HG02870 (cell line): ENCODE measurements at regions not wholly inside any gene's neighbourhood (a gene's known extent, or its start where the extent isn't known, plus 50 kb on each side); places are given as distances from the start of the nearest gene placed in this dataset.
"Not testable (repeated sequence)": the region's sequence is repeated elsewhere in the genome, so short reads cannot be mapped to it uniquely, and the experiment has no call there.

Experiments used
- ATAC-seq: cut with Tn5 transposase; IDR thresholded peaks from one replicate; pipeline ENCODE4 v1.9.1; 2021; ENCODE audit warnings: mild to moderate bottlenecking, moderate library complexity; ENCODE audit not compliant: unreplicated experiment

DNA sequence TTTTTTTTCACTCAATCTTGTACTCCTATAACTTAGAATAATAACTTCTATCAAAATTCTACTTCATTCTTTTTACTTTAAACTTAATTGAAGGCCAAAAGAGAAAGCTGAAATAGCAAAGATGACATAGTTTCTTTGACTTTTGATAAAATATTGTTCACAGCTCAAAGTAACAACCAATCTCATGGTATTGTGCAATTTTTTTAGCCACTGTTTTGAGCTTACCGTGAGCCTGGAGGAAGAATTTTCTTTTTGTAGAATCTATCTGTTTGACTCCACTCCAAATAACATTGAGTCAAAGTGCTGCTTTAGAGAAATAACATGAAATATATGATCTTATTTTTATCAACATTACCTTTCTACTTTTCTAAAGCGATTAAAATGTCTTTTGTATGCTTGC, 903.9 kb upstream of the FOXG1 start:
- no peak for ATAC-seq

DNA sequence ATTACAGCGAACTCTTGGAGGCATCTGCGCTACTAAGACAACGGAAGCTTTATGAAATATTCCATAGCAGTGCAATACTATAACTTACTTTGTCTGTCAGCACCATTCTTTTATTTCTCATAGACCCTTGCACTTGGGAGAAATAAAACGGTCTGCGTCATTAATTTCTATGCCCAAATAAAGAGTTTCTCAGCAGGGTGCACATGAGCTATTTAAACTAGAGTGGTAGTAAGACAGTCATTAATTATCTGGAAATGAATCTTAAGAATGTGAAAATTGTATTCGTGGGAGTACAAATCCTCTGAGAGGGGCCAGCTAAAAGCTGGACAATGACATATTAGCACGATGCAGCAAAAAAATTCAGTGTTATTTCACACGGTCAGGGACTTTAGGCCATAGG, 903.4 kb upstream of the FOXG1 start:
- ATAC-seq, result no peak

DNA sequence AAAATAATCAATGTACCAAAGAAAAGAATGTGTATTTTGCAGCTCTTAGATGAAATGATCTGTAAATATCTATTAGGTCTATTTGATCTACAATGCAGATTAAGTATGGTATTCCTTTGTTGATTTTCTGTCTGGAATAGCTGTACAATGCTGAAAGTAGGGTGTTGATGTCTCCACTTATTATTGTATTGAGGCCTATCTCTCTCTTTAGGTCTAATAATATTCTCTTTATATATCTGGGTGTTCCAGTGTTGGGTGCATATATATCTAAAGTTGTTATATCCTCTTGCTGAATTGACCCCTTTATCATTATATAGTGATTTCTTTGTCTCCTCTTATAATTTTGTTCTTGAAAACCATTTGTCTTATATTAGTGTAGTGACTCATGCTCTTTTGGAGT, 885.5 kb upstream of the FOXG1 start:
- ATAC-seq, result no peak

DNA sequence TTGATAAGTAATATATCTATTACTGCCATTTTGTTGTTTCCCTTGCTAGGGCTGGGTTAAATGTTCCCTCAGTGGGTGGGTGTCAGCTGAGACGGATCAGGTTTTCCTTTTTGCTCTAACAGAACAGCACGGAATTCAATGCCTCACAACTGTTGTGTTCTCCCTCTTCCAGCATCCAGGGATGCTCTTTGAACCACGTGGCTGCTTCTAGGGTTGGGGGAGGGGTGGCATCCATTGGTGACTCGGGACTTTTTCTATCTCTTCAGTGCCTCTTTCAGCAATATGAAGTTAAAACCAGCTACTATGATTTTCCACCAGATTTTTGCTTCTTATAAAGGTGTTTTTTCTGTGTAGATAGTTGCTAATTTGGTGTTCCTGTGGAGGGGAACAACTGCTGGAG, 884.9 kb upstream of the FOXG1 start:
- no peak for ATAC-seq

DNA sequence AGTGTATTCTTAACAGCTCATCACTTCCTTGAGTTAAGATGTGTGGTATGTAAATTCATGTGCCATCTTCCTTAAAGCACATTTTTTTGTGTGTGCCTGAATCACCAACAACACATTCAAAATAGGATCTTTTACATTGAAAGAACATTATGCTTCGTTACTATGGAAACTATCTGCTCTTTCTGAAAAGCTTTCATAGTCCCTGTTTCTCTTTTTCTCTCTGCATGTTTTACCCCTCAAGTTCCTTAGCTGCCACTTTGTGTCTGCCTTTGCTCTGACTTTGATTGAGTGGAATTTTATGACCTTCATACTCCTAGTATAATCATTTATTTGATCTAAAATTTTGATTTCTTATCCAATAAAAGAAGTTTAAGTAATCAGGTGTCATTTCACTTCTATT, 880.3 kb upstream of the FOXG1 start:
- ATAC-seq, result no peak

DNA sequence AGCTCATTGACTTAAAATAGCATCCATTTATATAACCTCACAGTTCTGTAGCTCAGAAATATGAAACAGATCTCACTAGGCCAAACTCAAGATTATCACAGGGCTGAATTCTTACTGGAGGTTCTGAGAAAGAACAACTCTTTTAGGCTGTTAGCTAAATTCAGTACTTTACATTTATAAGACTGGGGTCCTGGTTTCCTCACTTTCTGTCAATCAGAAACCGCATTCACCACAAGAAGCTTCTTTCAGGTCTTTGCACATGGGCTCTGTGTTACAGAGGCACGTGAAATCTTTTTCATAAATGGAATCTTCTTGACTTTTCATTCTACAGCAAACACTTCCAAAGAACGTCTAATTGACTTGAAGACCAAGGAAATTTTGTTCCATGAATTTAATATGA, 876.3 kb upstream of the FOXG1 start:
- no peak for ATAC-seq

DNA sequence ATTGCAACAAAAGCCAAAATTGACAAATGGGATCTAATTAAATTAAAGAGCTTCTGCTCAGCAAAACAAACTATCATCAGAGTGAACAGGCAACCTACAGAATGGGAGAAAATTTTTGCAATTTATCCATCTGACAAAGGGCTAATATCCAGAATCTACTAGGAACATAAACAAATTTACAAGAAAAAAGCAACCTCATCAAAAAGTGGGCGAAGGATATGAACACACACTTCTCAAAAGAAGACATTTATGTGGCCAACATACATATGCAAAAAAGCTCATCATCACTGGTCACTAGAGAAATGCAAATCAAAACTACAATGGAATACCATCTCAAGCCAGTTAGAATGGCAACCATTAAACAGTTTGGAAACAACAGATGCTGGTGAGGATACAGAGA, 858.1 kb upstream of the FOXG1 start:
- ATAC-seq, result not testable (repeated sequence)

DNA sequence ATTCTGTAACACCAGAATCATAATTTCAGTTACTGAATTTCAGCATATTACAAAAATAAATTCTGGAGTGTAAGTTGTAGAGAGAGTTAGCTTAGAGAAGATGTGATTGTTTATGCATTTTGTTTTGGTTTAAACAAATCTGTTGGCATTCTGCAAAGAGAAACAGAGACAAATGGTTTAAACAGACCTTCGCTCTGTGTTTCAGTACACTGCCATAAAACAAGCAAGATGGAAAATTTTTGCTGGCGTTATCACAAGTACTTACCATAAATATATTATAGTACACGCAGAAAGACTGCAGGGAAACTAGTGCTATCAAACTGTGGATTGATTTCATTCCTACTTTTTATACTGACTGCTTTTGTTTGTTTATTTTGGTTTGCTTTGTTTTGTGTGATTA, 850.3 kb upstream of the FOXG1 start:
- no peak for ATAC-seq

DNA sequence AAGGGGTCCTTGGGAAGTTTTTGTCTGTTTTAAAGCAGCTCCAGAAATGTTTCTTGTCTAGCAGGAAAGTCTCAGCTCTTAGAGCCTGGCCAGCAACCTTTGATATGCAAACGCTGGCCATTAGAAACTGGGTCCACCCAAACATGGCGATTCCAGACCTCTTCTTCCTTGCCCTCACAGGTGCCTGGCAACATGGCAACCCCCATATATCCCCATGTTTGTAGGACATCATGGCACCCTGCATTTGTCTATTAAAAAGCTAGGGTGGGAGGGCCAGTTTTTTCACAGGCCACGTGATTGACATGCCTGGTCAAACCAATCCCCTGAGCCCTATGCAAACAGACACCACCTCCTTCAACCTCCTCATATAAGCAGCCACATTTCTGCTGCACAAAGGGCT, 848.7 kb upstream of the FOXG1 start:
- ATAC-seq, result no peak

DNA sequence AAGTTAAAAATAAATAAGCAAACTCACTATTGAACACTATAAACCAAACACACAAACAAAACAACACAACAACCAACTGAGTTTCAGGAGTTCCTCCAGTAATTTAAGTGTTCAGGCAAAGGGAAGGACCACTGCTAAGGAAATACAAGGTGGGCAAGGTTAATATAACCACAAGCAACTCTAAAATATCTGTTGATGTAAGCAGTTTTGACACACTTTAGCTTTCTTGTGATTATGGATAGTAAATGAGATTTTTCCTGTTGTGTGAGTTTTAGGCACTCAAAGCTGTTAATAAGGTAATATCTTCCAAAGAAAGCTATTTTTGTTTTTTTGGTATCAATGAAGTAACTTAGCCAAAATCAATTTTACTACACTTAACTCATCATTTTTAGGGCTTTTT, 839.1 kb upstream of the FOXG1 start:
- ATAC-seq, result no peak

DNA sequence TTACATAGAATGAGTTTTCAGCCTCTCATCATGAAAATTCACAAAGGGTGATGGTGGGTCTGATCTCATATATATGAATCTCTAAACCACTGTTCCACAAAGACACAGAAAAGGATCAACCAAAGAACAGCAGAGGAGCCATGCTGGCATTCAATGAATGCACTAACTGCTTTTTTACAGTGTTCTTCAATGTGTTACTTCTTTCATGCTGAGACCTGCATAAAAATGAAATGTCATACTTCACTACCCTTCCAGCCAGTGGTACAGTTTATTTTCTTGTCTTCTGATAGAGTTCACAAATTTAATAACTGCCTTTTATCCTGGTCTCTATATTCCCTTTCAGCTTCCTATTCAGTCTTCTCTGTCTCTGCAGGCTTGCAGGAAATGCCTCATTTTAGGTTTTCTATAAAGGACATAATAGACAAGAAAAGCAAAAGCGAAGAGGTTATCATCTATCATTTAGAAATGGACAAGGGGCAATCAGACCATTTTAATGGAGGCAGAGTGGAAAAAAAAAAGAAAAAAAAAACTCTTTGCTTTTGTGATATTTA, 836.7 kb upstream of the FOXG1 start:
- ATAC-seq, result no peak

DNA sequence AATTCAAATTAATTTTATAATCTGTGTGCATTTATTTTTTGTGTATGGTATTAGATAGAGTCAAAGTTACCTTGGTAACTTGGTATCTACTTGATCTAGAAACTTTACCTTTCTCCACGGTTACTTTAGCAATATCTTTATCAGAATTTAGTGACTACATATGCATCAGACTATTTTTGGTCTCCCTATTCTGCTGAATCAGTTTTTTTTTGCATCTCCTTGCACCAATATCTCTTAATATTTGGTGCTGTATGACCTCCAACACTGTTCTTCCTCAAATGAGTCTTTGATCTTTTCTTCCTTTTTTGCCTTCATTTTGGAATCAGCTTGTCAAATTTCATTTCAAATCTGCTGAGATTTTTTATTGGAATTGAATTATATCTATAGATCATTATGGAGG, 828.2 kb upstream of the FOXG1 start:
- no peak for ATAC-seq

DNA sequence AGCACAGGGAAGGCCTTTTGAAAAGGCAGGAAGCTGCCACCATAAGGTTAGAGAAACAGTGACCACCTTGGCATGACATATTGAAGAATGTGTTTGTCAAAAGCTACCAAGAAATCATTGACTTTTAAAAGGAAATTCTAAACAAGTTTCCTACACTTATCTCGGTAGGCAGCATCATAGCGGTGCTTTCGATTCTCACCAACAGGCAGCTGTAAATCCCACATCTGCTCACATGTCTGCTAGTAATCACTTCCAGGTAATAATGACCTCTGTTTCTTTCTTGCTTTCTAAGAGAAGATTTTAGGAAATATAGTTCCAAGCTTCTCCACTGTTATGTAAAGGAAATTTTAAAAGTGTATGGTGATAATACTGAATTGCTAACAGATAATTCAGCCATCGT, 821.1 kb upstream of the FOXG1 start:
- no peak for ATAC-seq

DNA sequence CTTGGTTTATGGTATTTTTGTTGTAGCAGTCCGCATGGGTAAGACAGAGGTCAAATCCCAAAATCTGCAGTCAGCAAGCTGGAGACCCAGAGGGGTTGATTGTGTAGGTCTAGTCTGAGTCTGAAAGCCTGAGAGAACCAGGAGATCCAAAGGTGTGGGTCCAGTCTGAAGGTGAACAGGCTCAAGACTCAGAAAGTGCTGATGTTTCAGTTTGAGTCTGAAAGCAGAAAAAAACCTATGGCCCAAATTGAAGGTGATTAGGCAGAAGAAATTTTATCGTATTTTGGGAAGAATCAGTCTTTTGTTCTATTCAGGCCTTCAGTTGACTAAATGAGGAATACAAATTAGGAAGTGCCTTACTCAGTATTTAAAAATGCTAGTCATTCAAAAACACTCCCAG, 807.8 kb upstream of the FOXG1 start:
- no peak for ATAC-seq

DNA sequence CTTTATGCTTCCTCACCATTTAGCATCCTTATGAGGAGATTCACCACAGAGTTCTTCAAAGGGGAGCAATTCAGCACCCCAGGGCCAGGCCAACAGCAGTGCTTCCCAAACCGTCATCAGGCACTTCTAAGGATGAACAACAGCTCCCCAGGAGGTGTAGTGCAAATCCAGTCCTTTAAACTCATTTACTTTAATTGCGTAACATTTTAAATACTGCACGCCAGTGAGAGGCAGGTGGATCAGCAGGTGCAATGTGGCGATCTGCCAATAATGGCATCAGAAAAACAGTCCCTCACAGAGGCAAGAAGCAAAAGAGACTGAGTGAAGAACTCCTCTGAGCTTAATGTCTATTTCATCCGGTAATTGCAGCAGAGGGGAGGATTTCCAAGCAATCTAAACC, 770.9 kb upstream of the FOXG1 start:
- ATAC-seq, result no peak

DNA sequence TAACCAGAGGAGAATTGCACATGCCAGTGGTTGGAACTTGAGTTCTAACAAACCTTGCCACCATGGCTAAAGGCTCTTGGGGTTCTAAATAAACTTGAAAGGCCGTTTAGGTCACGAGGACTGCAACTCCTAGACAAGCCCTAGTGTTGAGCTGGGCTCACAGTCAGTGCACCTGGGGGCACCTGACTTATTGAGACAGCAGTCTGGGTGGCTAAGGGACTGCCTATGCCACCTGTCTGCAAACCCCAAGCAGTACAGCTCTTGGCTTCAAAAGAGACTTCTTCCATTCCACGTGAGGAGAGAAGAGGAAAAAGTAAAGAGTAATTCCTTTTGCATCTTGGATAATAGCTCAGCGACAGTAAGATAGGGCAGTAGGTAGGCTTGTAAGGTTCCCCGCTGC, 765.6 kb upstream of the FOXG1 start:
- ATAC-seq, result no peak

DNA sequence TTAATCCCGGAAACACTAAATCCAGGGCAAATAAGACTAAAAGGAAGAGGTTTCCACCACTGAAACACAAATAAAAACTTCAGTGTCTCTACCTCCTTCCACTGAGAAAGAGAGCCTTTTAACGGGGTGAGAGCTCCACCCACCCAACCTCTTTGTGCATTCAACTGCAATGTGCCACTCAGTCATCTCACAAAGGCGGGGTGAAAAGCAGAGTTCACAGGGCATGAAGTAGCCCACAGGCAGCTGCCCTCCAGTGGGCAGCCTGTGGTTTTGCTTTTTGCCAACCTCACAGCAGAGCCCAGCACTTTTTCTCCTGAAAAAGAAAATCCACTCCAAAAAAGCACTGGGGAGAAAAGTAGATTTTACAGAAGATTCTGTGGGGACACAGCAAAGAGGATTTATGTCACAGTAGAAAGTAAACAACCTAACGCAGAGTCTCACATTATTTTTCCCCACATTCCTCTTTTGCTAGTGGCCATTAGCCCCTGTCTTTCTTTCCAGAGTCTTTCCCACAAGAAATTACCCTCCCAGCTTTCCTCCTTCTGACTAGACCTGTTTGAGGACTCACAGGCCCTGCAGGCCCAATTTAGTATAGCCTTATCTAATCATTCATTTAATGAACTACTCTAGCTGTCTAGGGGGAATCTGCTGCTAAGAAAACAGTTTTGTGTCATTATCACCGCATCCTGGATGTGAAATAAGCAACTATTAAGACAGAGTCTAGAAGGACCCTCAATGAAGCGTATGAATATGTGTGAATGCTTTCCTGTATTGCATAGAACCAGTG, 753.8 kb upstream of the FOXG1 start:
- ATAC-seq, result no peak

DNA sequence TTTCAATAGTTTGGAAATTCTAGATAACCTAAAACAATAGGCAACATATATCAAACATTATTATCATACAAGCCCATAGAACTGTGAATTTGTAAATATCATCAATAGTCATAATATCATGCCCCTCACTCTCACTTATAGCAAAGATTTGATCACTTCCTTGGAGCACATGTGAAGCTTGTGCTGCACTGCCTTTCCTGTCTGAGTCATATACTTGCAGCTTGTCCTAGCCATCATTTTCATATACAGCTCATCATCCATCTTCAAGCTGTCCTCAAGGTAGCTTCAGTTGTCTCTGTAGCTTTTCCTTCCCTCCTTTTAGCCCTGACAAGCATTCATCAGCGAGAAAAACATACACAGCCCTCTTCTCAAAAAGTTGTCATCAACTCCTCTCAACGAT, 746.5 kb upstream of the FOXG1 start:
- no peak for ATAC-seq

DNA sequence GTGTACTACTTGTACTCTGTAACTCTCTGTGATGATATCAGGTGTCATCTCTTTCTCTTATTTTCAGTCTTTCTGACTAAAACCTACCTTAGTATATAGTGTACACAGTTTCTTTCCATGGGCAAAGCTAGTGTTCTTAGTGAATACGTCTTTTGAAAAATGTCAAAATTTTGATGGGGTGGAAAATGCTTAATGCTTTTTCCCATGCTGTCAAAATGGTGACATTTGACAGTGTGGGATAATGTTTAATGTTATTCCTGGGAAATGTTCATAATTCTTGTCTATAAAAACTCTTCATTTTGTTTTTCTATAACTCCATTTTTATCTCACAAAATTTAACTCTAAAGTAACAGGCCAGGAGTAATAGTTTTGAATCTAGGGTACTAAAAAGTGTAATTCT, 742.7 kb upstream of the FOXG1 start:
- no peak for ATAC-seq

DNA sequence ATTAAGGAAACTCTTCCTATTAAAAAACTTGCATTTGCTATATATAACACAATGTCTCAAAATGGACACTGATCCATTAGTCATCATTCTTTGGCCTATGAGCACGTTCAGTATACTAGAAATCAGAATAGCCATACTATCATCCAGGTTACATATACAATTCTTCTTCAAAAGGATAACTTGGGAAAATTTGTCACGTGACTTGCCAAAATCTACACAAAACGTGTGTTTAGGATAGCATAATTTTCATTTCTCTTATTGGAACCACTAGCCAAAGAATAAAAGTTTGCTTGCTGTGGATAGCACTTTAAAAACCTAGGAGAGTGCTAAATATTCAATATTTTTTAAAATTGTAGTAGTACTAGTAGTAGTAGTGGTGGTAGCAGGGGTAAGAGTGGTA, 714.3 kb upstream of the FOXG1 start:
- ATAC-seq, result no peak

DNA sequence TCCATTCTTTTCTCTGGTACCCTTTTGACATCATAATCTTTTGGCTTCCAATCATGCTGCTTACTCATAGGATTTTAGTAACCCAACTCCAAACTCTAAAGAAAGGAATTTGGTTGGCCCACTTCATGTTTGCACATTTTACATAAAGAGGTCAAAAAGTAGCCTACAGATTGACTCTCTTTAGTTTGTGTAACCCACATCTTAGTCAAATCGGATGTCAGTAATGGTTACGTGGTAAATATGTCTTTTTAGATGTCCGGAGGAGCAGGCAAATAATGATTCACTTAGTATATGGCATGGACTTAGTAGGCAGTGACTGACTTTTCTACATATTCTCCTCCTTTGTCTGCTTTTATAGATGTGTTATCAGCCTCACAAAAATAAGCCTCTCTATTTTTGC, 711.6 kb upstream of the FOXG1 start:
- no peak for ATAC-seq

DNA sequence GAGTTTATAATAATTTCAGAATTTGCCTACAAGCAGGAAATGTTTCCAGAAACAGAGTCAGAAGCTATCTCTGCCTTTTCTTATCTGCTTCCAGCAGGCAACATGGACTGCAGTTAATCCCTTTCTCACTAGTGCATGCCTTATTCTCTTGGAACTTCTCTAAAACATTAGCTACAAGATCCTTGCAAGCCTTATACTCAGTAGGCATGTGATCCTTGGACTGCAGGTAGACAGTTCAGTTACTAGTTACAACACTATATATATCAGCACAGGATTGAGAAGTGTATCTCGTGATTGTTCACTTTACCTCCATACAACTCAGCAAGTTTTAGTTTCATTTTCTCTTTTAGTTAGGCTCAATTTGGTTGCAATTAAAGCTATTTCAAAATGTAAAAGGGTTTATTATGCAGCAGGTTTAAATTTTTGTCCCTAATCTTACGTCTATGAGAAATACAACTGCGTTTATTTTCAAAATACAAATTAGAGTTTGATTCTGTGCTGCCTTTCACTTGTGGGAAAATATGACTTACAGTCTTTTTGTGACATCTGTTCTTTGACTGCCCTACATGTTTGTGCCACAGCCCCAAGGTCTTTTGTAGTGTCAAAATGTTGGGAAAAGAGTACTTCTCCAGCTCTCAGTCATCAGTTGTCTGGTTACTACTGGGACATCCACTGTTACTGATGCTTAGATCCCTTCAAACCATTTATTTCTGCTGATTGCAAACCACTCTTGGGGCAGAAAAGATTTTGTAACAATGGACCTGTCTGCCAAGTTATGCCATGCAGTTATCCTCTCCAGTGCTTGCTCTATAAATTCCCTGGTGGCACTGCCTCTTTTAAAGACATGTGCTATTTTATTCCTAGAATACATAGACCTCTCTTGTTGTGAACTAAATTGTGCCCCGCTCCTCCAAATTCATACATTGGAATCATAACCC, 709.0 kb upstream of the FOXG1 start:
- ATAC-seq, result no peak
